ENCODE measurements at regions not wholly inside any gene's neighbourhood (a gene's known extent, or its start where the extent isn't known, plus 50 kb on each side); places are given as distances from the start of the nearest gene placed in this dataset.

DNA sequence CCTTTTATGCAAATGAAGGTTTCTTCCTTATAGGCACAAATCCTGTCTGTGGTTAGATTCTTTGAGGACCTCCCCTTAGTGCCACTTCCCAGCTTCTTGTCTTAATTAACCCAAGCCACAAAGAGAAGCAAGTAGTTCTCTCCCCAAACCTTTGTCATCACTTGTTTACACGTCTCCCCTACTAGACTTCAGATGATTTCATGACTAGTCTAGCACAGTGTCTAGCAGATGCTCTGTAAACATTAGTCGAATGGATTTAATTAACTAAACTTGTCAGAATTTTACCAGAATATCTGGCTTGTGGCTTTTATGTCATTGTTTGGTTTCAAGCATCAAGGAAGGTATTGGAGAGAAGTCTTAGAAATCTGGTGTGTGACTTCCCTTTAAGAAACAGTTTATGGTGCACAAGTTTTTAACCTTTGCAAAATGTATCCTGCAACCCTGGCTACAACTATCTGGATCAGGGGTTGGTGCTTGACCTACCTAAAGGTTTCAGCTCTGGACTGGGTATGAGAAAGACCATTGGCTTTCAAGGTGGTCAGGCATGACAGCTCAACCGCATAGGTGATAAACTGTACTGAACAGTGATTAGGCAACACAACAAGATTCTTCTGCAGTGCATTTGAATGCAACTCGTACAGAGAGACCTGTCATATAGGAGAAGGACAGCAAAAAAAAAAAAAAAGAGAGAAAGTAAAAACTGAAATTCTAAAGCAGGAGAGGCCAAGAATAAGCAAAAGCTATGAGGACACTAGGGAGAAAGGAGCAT, 93.2 kb upstream of the CCDC150 start:
- TF ChIP-seq CTCF (IDR thresholded peaks at IDR 0.05) (no peak), POLR2AphosphoS5 (IDR thresholded peaks at IDR 0.05) (no peak), POLR2A (IDR thresholded peaks at IDR 0.05) (no peak)
